ENCODE measurements at regions not wholly inside any gene's neighbourhood (a gene's known extent, or its start where the extent isn't known, plus 50 kb on each side); places are given as distances from the start of the nearest gene placed in this dataset.

DNA sequence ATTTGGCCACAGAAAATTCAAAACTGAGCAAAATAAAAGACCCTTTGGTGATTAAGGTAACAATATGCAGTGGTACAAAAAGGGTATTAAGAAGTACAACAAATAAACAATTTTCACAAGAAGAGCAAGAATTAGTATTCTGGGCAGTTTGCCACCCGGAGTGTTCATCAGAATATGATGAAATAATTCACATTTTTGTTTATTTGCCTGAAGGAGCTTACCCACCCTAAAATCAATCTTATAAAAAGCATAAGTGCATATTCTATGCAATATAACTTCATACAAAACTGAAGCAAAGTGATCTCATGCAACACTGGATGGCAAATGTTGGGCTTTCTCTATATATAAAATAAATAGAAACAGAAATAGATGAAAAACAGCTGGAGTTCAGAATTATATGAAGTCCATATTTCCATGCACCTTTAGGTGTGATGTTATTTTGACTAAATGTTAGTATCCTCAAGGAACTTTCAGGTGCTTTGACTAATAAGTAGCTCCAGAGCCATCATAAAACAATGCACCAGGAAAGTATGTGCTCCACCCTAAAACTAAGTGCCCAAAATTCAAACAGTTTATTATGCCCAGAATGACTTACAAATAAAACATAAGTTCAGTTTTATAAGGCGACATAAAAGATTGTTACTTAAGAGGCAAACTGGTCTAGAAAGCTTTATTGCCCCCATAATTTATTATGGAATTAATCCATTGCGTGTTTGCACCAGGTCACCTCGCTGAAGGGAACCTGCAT, 474.3 kb downstream of the SEMA3D start:
- TF ChIP-seq, protein P1, sequence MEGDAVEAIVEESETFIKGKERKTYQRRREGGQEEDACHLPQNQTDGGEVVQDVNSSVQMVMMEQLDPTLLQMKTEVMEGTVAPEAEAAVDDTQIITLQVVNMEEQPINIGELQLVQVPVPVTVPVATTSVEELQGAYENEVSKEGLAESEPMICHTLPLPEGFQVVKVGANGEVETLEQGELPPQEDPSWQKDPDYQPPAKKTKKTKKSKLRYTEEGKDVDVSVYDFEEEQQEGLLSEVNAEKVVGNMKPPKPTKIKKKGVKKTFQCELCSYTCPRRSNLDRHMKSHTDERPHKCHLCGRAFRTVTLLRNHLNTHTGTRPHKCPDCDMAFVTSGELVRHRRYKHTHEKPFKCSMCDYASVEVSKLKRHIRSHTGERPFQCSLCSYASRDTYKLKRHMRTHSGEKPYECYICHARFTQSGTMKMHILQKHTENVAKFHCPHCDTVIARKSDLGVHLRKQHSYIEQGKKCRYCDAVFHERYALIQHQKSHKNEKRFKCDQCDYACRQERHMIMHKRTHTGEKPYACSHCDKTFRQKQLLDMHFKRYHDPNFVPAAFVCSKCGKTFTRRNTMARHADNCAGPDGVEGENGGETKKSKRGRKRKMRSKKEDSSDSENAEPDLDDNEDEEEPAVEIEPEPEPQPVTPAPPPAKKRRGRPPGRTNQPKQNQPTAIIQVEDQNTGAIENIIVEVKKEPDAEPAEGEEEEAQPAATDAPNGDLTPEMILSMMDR (IDR thresholded peaks at IDR 0.05), result no peak
- no peak for TF ChIP-seq POLR2A (IDR thresholded peaks at IDR 0.05)
